HFFc6 (cell line): ENCODE measurements at regions not wholly inside any gene's neighbourhood (a gene's known extent, or its start where the extent isn't known, plus 50 kb on each side); places are given as distances from the start of the nearest gene placed in this dataset.

Experiments used
- DNase-seq: peaks from one replicate; pipeline ENCODE4 v3.0.0-alpha.2; 2018
- H3K27ac Mint-ChIP-seq: 2 replicates; pipeline ENCODE4 v1.8.0; 2020; ENCODE audit warnings: mild to moderate bottlenecking, mixed read lengths
- H3K27me3 Mint-ChIP-seq: 2 replicates; pipeline ENCODE4 v1.8.0; 2021; ENCODE audit warnings: mild to moderate bottlenecking, moderate library complexity, mixed read lengths; ENCODE audit not compliant: insufficient read depth
- H3K36me3 Mint-ChIP-seq: 2 replicates; pipeline ENCODE4 v1.8.0; 2021; ENCODE audit warnings: low read depth, mixed read lengths
- H3K4me1 Mint-ChIP-seq: 2 replicates; pipeline ENCODE4 v1.8.0; 2020; ENCODE audit warnings: low read depth, mixed read lengths
- H3K4me3 Mint-ChIP-seq: 2 replicates; pipeline ENCODE4 v1.8.0; 2020; ENCODE audit warnings: mild to moderate bottlenecking, moderate library complexity, mixed read lengths
- H3K9me3 Mint-ChIP-seq: 2 replicates; pipeline ENCODE4 v1.8.0; 2020; ENCODE audit warnings: mild to moderate bottlenecking, mixed read lengths
- TF ChIP-seq, protein P1 (sequence below): fragments of 200-600 bp; sonication (generic); IDR thresholded peaks from 2 replicates; pipeline ENCODE4 v1.5.0; 2021; ENCODE audit warnings: antibody characterized with exemption, mild to moderate bottlenecking

GRCh38 chr6:26243752-26244151, 121.2 kb upstream of the BTN3A2 start:
- peaks cover 3% of the 10 kb centered on the region; the same call in 1 of the 2 replicates for H3K27me3 Mint-ChIP-seq
- H3K4me3 Mint-ChIP-seq = no peak overlapping the region
- peaks cover 31% of the 10 kb centered on the region for H3K4me1 Mint-ChIP-seq
- no peaks in the 10 kb centered on the region; the same call in 1 of the 2 replicates for H3K36me3 Mint-ChIP-seq
- DNase-seq = no peak
- peaks cover 7% of the 10 kb centered on the region for H3K9me3 Mint-ChIP-seq
- TF ChIP-seq, protein P1, sequence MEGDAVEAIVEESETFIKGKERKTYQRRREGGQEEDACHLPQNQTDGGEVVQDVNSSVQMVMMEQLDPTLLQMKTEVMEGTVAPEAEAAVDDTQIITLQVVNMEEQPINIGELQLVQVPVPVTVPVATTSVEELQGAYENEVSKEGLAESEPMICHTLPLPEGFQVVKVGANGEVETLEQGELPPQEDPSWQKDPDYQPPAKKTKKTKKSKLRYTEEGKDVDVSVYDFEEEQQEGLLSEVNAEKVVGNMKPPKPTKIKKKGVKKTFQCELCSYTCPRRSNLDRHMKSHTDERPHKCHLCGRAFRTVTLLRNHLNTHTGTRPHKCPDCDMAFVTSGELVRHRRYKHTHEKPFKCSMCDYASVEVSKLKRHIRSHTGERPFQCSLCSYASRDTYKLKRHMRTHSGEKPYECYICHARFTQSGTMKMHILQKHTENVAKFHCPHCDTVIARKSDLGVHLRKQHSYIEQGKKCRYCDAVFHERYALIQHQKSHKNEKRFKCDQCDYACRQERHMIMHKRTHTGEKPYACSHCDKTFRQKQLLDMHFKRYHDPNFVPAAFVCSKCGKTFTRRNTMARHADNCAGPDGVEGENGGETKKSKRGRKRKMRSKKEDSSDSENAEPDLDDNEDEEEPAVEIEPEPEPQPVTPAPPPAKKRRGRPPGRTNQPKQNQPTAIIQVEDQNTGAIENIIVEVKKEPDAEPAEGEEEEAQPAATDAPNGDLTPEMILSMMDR = no peak
- H3K27ac Mint-ChIP-seq = no peak overlapping the region

- no peak for DNase-seq
- Mint-ChIP-seq H3K9me3 (no peaks in the 10 kb centered on the region; the same call in 1 of the 2 replicates), H3K27ac (no peak overlapping the region), H3K36me3 (no peaks in the 10 kb centered on the region; the same call in 1 of the 2 replicates), H3K4me3 (no peak overlapping the region), H3K27me3 (no peaks in the 10 kb centered on the region; the same call in 1 of the 2 replicates), H3K4me1 (peaks cover 33% of the 10 kb centered on the region)
- TF ChIP-seq, protein P1 = no peak
Measured at GRCh38 chr6:26246058-26246457, 118.9 kb upstream of the BTN3A2 start.

- no peak overlapping the region for H3K27ac Mint-ChIP-seq
Measured at GRCh38 chr6:26246553-26246952, 118.4 kb upstream of the BTN3A2 start.

GRCh38 chr6:26249707-26249956, 115.4 kb upstream of the BTN3A2 start:
- Mint-ChIP-seq H3K27ac (peak overlapping the region; percentile 92), H3K4me1 (peaks cover 38% of the 10 kb centered on the region), H3K9me3 (no peaks in the 10 kb centered on the region), H3K4me3 (peak overlapping the region; percentile 89), H3K27me3 (peaks cover 7% of the 10 kb centered on the region), H3K36me3 (no peaks in the 10 kb centered on the region)
- DNase-seq = no peak
- TF ChIP-seq, protein P1 = no peak

More at GRCh38 chr6:26246553-26246952, 118.4 kb upstream of the BTN3A2 start:
- no peak overlapping the region for H3K4me3 Mint-ChIP-seq
- H3K4me1 Mint-ChIP-seq = peaks cover 34% of the 10 kb centered on the region
- no peaks in the 10 kb centered on the region for H3K36me3 Mint-ChIP-seq
- TF ChIP-seq, protein P1 = no peak
- H3K9me3 Mint-ChIP-seq = no peaks in the 10 kb centered on the region; the same call in 1 of the 2 replicates
- peaks cover 2% of the 10 kb centered on the region; the same call in 1 of the 2 replicates for H3K27me3 Mint-ChIP-seq
- DNase-seq = no peak

- no peaks in the 10 kb centered on the region for H3K36me3 Mint-ChIP-seq
- DNase-seq = peak; percentile 75
- H3K4me1 Mint-ChIP-seq = peaks cover 38% of the 10 kb centered on the region
- TF ChIP-seq, protein P1 = peak; percentile 70
- H3K4me3 Mint-ChIP-seq = peak overlapping the region; percentile 89
- H3K9me3 Mint-ChIP-seq = no peaks in the 10 kb centered on the region
- peak overlapping the region; percentile 92 for H3K27ac Mint-ChIP-seq
- H3K27me3 Mint-ChIP-seq = peaks cover 7% of the 10 kb centered on the region
Measured at GRCh38 chr6:26249957-26250697, 114.9 kb upstream of the BTN3A2 start.
